ENCODE measurements at regions not wholly inside any gene's neighbourhood (a gene's known extent, or its start where the extent isn't known, plus 50 kb on each side); places are given as distances from the start of the nearest gene placed in this dataset.
"Not testable (repeated sequence)": the region's sequence is repeated elsewhere in the genome, so short reads cannot be mapped to it uniquely, and the experiment has no call there.

DNA sequence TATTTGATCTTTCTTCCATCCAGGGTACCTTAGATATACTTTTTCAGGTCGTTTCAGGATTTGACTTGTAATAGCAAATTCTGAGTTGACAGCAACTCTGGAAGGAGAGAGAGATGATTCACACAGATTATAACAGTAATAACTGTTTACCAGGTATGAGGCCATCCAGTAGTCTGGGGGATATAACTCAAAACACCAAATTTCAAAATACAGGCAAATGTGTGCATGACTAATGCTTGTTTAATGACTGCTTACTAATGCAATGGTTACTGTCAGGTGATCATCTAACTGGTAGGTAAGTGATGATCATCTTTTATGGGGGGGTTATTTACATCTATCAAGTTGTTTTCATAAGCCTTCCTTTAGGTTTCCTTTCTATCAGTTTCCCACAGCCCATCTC is 412.3 kb downstream of the MAT2B start:
- Histone ChIP-seq H3K36me3 (no peaks in the 10 kb centered on the region), H3K27me3 (no peaks in the 10 kb centered on the region), H3K4me3 (ENCODE audit: low read depth, low read length) (no peak overlapping the region), H3K4me1 (peaks cover 24% of the 10 kb centered on the region), H3K9me3 (peaks cover 2% of the 10 kb centered on the region; the same call in 1 of the 2 replicates)
- DNase-seq: no peak
- TF ChIP-seq, protein P1, sequence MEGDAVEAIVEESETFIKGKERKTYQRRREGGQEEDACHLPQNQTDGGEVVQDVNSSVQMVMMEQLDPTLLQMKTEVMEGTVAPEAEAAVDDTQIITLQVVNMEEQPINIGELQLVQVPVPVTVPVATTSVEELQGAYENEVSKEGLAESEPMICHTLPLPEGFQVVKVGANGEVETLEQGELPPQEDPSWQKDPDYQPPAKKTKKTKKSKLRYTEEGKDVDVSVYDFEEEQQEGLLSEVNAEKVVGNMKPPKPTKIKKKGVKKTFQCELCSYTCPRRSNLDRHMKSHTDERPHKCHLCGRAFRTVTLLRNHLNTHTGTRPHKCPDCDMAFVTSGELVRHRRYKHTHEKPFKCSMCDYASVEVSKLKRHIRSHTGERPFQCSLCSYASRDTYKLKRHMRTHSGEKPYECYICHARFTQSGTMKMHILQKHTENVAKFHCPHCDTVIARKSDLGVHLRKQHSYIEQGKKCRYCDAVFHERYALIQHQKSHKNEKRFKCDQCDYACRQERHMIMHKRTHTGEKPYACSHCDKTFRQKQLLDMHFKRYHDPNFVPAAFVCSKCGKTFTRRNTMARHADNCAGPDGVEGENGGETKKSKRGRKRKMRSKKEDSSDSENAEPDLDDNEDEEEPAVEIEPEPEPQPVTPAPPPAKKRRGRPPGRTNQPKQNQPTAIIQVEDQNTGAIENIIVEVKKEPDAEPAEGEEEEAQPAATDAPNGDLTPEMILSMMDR (IDR thresholded peaks at IDR 0.05; ENCODE audit: low read depth, low read length): no peak

DNA sequence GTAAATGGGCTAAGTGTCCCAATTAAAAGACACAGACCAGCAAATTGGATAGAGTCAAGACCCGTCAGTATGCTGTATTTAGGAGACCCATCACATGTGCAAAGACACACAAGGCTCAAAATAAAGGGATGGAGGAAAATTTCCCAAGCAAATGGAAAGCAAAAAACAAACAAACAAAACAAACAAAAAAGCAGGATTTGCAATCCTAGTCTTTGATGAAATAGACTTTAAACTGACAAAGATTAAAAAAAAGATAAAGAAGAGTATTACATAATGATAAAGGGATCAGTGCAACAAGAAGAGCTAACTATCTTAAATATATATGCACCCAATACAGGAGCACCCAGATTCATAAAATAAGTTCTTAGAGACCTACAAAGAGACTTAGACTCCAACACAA is 429.6 kb downstream of the MAT2B start:
- not testable (repeated sequence) for H3K4me3 ChIP-seq (ENCODE audit: low read depth, low read length); H3K36me3 ChIP-seq; DNase-seq; H3K4me1 ChIP-seq; H3K9me3 ChIP-seq; H3K27me3 ChIP-seq

DNA sequence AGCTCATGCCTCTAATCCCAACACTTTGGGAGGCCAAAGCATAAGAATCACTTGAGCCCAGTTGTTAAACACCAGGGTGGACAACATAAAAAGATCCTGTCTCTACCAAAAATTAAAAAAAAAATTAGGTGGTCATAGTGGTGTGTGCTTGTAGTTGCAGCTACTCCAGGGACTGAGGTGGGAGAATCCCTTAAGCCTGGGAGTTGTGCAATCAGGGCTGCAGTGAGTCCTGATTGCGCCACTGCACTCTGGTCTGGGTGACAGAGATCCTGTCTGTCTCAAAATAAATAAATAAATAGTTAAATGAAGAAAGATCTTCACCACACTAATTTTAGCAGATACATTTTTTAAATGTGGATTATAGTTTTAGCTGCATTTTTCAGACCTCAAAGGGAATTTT is 433.2 kb downstream of the MAT2B start:
- no peak overlapping the region for H3K4me3 ChIP-seq (ENCODE audit: low read depth, low read length)
- no peaks in the 10 kb centered on the region for H3K4me1 ChIP-seq
- TF ChIP-seq, protein P1 (IDR thresholded peaks at IDR 0.05; ENCODE audit: low read depth, low read length): no peak
- no peaks in the 10 kb centered on the region for H3K27me3 ChIP-seq
- no peaks in the 10 kb centered on the region for H3K9me3 ChIP-seq
- H3K36me3 ChIP-seq: no peaks in the 10 kb centered on the region
- DNase-seq: no peak

DNA sequence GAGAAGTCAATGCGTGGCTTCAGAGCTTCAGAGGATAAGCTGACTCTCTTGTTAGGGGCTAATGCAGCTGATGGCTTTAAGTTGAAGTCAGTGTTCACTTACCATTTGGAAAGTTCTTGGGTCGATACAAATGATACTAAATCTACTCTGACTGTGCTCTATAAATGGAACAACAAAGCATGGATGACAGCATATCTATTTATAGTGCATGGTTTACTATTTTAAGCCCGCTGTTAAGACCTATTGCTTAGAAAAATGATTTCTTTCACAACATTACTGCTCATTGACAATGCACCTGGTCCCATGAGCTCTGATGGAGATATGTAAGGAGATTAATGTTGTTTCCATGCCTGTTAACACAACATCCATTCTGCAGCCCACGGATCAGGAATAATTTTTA is 435.7 kb downstream of the MAT2B start:
- TF ChIP-seq, protein P1 (IDR thresholded peaks at IDR 0.05; ENCODE audit: low read depth, low read length): no peak
- no peaks in the 10 kb centered on the region for H3K27me3 ChIP-seq
- H3K9me3 ChIP-seq: no peaks in the 10 kb centered on the region
- DNase-seq: no peak
- H3K36me3 ChIP-seq: no peaks in the 10 kb centered on the region
- H3K4me1 ChIP-seq: no peaks in the 10 kb centered on the region
- no peak overlapping the region for H3K4me3 ChIP-seq (ENCODE audit: low read depth, low read length)

DNA sequence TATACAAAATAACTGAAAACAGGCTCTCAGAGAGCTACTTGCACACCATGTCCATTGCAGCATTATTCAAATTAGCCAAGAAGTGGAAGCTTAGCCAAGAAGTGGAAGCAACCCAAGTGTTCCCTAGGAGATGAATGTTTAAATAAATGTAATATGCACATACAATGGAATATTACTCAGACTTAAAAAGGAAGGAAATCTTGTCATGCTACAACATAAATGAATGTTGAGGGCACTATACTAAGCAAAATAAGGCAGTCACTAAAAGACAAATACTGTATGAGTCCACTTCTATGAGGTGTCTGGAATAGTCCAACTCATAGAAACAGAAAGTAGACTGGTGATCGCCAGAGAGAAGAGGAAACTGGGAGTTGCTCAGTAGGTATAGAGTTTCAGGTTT is 438.1 kb downstream of the MAT2B start:
- no peak for DNase-seq
- Histone ChIP-seq H3K9me3 (no peaks in the 10 kb centered on the region), H3K27me3 (no peaks in the 10 kb centered on the region), H3K36me3 (no peaks in the 10 kb centered on the region), H3K4me1 (no peaks in the 10 kb centered on the region), H3K4me3 (ENCODE audit: low read depth, low read length) (no peak overlapping the region)
- TF ChIP-seq, protein P1 (IDR thresholded peaks at IDR 0.05; ENCODE audit: low read depth, low read length): no peak

DNA sequence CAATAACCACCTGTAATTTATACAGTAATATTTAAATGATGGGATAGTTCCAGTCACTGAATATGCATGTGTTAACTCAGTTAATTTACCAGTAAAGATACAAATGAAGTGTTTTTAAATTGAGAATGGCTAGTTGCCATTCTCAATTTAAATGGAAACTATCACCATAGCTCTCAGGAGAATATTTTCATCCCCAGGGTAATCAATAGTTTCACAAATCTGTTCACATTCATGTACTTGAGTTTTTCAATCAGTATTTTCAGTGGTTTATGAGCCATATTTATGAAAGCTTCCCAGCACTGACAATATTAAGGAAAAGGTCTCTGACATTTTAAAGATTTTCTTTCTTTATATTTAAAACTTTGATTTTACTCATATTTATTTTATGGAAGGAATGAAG is 439.3 kb downstream of the MAT2B start:
- TF ChIP-seq, protein P1 (IDR thresholded peaks at IDR 0.05; ENCODE audit: low read depth, low read length): no peak
- H3K4me3 ChIP-seq (ENCODE audit: low read depth, low read length): no peak overlapping the region
- H3K4me1 ChIP-seq: no peaks in the 10 kb centered on the region
- no peaks in the 10 kb centered on the region for H3K9me3 ChIP-seq
- no peaks in the 10 kb centered on the region for H3K27me3 ChIP-seq
- DNase-seq: no peak
- H3K36me3 ChIP-seq: no peaks in the 10 kb centered on the region

Measured in BE2C (cell line).